Nucleus accumbens (tissue), 56 donors: ENCODE measurements at regions not wholly inside any gene's neighbourhood (a gene's known extent, or its start where the extent isn't known, plus 50 kb on each side); places are given as distances from the start of the nearest gene placed in this dataset.

Experiments
- DNase-seq, 56 donors: peaks; one replicate each; lab custom pipeline; 2025; lab: John Stamatoyannopoulos, UW

GRCh38 chr18:46401486-46402070 lies 255.4 kb downstream of the LOXHD1 start:
- no peak for DNase-seq

- DNase-seq = no peak
These were observed 254.6 kb downstream of the LOXHD1 start for GRCh38 chr18:46402396-46402795.

GRCh38 chr18:46402945-46403344 lies 254.1 kb downstream of the LOXHD1 start:
- no peak for DNase-seq

- DNase-seq = no peak
These were observed 251.0 kb downstream of the LOXHD1 start for GRCh38 chr18:46405832-46406538.

GRCh38 chr18:46406539-46406932 lies 250.5 kb downstream of the LOXHD1 start:
- no peak for DNase-seq

GRCh38 chr18:46407486-46408166 lies 249.4 kb downstream of the LOXHD1 start:
- DNase-seq = peak in 3 of 56 donors; percentile 8 to 36 (median 34)

GRCh38 chr18:46408334-46408987 lies 248.6 kb downstream of the LOXHD1 start:
- DNase-seq = no peak

GRCh38 chr18:46411191-46411828 lies 245.7 kb downstream of the LOXHD1 start:
- DNase-seq = no peak

GRCh38 chr18:46411867-46412690 lies 244.9 kb downstream of the LOXHD1 start:
- DNase-seq = peak in 18 of 56 donors; percentile 6 to 47 (median 18)

- peak in 11 of 56 donors; percentile 3 to 58 (median 21) for DNase-seq
These were observed 244.1 kb downstream of the LOXHD1 start for GRCh38 chr18:46412916-46413315.

- no peak for DNase-seq
These were observed 243.3 kb downstream of the LOXHD1 start for GRCh38 chr18:46413684-46414083.

GRCh38 chr18:46414863-46415262 lies 242.2 kb downstream of the LOXHD1 start:
- DNase-seq = no peak

GRCh38 chr18:46415532-46416252 lies 241.3 kb downstream of the LOXHD1 start:
- DNase-seq = no peak

- no peak for DNase-seq
These were observed 240.0 kb downstream of the LOXHD1 start for GRCh38 chr18:46416706-46417638.

- no peak for DNase-seq
These were observed 238.3 kb downstream of the LOXHD1 start for GRCh38 chr18:46418663-46419260.

- no peak for DNase-seq
These were observed 237.5 kb downstream of the LOXHD1 start for GRCh38 chr18:46419391-46420141.
